AG10803 (cell line): ENCODE measurements at regions not wholly inside any gene's neighbourhood (a gene's known extent, or its start where the extent isn't known, plus 50 kb on each side); places are given as distances from the start of the nearest gene placed in this dataset.
"Not testable (repeated sequence)": the region's sequence is repeated elsewhere in the genome, so short reads cannot be mapped to it uniquely, and the experiment has no call there.

Experiments used
- DNase-seq: peaks from one replicate; pipeline ENCODE4 v3.0.0; 2010; ENCODE audit warnings: low read depth
- H3K4me3 ChIP-seq: 2 replicates; pipeline ENCODE4 v1.5.1; 2011; ENCODE audit warnings: mild to moderate bottlenecking, low read length, control low read depth
- CTCF ChIP-seq: conservative IDR thresholded peaks from 2 replicates; pipeline ENCODE4 v1.5.1; 2011; ENCODE audit warnings: mild to moderate bottlenecking, low read length, control low read depth, inconsistent platforms

- no peak overlapping the region for H3K4me3 ChIP-seq
- no peak for DNase-seq
- no peak for TF ChIP-seq CTCF
These were observed 650.5 kb upstream of the DEFB115 start for GRCh38 chr20:30606990-30607389.

- DNase-seq: no peak
- TF ChIP-seq CTCF: no peak
- H3K4me3 ChIP-seq: no peak overlapping the region
These were observed 647.3 kb upstream of the DEFB115 start for GRCh38 chr20:30610029-30610693.

GRCh38 chr20:30610751-30611150 lies 646.7 kb upstream of the DEFB115 start:
- TF ChIP-seq CTCF: no peak

GRCh38 chr20:30611239-30611984 lies 646.1 kb upstream of the DEFB115 start:
- no peak for TF ChIP-seq CTCF

More at GRCh38 chr20:30610751-30611150, 646.7 kb upstream of the DEFB115 start:
- H3K4me3 ChIP-seq: no peak overlapping the region
- DNase-seq: no peak

GRCh38 chr20:30612344-30612743 lies 645.1 kb upstream of the DEFB115 start:
- no peak for TF ChIP-seq CTCF
- no peak overlapping the region for H3K4me3 ChIP-seq
- DNase-seq: no peak

More at GRCh38 chr20:30611239-30611984, 646.1 kb upstream of the DEFB115 start:
- no peak overlapping the region for H3K4me3 ChIP-seq
- no peak for DNase-seq

GRCh38 chr20:30621346-30621745 lies 636.1 kb upstream of the DEFB115 start:
- H3K4me3 ChIP-seq, DNase-seq: not testable (repeated sequence)

GRCh38 chr20:30624310-30624709 lies 633.2 kb upstream of the DEFB115 start:
- DNase-seq, H3K4me3 ChIP-seq: not testable (repeated sequence)

- not testable (repeated sequence) for DNase-seq
These were observed 628.1 kb upstream of the DEFB115 start for GRCh38 chr20:30629376-30629775.

More at GRCh38 chr20:30629376-30629775, 628.1 kb upstream of the DEFB115 start:
- H3K4me3 ChIP-seq: not testable (repeated sequence)
